Embryonic facial prominence (tissue), 1 donor: ENCODE measurements at regions not wholly inside any gene's neighbourhood (a gene's known extent, or its start where the extent isn't known, plus 50 kb on each side); places are given as distances from the start of the nearest gene placed in this dataset.

Experiments
- DNase-seq: peaks from one replicate; pipeline ENCODE4 v3.0.0-alpha.2; 2016; ENCODE audit errors: extremely low spot score

DNA sequence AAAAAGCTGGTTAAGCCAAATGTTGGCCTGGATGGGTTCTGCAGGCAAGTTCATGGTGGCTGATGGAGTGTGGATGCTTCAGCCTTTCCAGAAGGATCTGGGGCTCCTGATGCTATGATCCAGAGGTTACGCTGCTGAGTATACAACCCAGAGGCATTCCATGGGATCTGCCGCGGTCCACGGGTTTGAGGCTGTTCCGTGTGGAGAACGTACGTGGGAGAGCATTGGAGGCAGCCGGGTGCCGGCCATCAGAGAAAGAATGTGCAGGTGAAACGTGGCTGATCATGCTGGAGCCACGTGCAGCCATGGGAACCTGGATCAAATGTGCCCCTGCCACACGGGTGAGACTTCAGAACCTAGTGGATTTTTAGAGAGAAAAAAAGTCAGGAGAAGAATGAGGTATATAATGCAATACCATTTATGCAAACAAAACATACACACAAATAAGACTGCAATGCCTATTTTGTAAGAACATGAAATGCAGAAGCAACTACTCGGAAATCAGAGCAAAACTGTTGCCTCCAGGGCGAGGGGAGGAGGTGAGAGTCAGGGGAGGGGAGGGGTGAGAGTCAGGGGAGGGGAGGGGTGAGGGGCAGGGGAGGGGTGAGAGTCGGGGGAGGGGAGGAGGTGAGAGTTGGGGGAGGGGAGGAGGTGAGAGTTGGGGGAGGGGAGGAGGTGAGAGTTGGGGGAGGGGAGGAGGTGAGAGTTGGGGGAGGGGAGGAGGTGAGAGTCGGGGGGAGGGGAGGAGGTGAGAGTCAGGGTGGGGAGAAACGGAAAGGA, 116.5 kb upstream of the C1orf174 start:
- DNase-seq = no peak

DNA sequence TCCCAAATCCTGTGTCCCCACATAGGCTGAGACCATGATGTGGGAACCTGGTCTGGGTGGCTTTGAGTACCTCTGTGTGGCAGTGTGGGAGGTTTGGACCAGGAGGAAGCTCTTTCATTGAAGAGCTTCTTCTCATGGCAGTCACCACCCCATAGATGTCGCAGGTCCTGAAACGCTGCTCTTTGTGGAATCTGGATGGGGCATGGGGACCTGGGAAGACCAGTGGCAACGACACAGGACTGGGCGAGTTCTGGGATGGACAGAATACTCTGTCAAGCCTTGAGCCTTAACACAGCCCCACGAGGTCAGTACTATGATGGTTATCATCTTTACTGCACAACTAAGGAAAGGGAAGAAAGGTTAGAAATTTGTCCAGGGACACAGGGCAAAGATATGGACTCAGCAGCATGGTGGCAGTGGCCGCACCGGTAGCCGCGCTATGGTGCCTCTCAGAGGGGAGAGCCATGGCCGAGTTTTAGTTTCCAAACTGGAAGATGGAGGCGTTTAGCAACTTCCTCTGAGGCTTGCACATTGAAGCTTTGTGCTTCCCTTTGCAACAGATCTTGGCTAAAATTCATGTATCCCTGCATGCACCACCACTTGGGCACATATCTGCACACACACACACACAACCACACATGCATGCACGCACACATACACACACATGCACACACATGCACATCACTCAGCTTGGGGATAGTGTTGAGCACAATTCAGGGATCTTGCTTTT, 117.7 kb upstream of the C1orf174 start:
- DNase-seq = no peak

DNA sequence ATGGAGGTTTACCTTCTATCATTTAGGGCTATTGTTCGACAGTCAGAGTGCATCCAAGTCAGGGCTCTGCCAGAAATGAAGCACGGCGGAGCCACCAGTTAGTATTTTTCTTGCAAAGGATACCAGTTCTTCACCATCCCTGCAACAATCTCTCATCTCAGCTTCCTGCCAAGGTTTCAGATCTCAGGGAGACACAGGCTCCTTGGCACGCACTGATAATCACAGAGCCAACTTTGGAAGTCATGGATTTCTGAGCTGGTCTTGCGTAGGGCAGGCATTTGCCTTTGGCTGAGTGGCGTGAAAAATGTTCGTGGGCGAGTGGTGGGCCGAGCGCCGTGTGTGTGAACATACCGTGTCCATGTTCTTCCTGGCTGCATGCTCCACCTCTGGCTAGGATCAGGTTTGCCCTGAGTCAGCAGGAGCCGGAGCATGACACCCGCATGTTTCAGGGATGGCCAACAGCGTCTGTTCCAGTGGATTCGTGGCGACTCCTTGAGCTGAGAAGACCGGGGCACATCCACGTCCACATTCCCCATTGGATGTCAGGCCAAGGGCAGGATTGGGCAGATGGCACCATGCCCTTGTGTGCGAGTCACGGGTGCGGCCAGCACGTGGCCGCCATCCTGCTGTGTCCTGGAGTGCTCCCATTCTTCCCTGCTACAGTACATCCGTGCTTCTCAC, 118.5 kb upstream of the C1orf174 start:
- DNase-seq = no peak

DNA sequence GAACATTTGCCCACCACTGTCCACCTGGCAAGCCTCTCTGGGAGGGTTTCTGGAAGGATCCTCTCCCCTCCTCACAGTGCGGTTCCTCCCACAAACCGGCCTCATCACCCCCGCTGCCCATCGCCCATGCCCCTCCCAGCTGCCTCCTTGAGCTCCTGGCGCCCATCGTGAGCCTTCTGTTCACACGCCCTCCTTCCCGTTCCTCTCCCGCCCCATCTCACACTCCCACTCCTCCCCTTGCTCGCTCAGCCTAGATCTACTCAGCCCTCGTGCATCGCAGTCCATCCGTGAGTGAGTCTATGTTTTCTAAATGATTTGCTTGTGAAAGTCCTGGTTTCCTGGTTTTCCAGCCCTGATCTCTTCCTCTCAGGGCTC, 119.1 kb upstream of the C1orf174 start:
- no peak for DNase-seq

- no peak for DNase-seq
These were observed 119.7 kb upstream of the C1orf174 start for GRCh38 chr1:4019606-4020331.

DNA sequence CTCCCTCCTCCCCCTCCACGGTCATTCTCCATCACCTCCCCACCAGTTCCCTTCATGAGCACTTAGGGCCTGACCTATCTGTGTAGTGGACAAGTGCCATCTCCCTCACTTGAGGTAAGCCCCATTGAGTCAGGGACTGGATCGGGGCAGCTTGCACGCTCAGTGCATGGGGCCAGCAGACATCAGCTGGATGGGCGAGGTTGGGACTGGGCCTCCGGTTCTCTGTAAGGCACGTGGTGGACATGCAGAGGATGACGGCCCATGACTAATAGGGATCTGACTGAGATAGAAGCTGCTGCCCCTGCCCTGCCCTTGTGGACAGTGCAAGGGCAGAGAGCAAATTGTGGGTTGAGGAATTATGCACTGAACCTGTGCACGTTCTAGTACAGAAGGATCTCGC, 120.4 kb upstream of the C1orf174 start:
- DNase-seq = no peak

GRCh38 chr1:4021136-4021973, 121.3 kb upstream of the C1orf174 start:
- no peak for DNase-seq

DNA sequence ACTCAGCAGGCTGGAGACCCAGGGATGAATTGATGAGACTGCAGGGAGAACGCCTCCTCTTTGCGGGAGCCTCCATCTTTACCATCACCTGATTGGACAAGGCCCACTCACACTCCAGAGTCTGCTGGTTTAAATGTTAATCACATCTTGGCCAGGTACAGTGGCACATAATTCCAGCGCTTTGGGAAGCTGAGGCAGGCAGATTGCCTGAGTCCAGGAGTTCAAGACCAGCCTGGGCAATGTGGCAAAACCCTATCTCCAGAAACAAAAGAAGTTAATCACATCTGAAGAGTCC, 121.8 kb upstream of the C1orf174 start:
- no peak for DNase-seq

DNA sequence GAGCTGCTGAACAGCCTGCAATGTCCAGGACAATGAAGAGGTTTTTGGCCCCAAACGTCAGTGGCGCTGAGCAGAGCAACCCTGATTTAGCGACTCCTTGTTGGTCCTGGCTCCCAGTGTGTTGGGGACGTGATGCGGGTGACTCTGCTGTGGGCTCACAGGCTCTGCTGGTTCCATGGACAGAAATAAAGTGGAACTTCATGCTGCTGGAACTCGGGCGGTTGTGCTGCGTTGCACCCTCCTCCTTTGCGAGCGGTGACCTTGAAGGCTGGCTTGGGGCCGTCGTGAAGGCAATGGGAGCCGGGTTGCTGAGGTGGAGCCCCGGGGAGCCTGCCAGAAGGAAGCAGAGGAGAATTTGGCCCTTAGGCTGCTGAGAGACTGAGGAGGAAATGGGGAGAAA, 122.6 kb upstream of the C1orf174 start:
- no peak for DNase-seq

DNA sequence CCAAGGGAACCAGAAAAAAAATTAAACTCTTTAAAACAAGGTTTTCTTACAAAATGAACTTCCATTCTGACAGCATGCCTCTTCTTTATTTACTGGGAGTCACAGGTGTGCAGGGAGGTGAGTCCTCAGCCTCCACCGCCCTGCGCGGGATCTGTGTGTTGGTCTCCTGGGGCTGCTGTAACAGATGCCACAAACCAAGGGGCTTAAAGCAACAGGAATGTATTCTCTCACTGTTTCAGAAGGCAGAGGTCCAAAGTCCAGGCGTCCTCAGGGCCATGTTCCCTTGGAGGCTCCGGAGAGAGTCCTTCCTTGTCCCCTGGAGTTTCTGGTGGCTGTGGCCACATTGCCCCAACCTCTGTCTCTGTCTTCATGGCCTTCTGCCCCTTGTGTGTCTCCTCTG, 123.6 kb upstream of the C1orf174 start:
- no peak for DNase-seq

- DNase-seq = no peak
These were observed 124.7 kb upstream of the C1orf174 start for GRCh38 chr1:4024811-4025210.

DNA sequence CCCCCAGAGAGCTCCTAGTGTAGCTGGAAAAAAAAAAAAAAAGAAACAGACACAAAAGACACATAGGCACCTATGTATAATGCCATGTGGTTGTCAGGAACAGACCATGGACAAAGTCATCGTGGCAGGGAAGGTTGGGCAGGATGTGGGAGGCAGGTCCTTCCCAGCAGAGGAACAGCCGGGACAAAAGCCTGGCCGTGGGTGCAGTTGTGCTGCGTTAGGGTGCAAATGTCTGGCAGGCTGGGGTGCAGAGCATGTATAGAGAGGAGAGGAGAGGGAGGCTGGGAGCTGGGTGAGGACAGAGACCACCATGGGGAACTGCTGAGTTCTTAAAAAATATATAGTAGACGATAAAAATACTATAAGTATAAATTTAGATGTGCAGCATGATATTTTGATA, 125.7 kb upstream of the C1orf174 start:
- no peak for DNase-seq

- DNase-seq = no peak
These were observed 126.9 kb upstream of the C1orf174 start for GRCh38 chr1:4027008-4027407.

GRCh38 chr1:4027492-4028138, 127.5 kb upstream of the C1orf174 start:
- no peak for DNase-seq

- no peak for DNase-seq
These were observed 128.0 kb upstream of the C1orf174 start for GRCh38 chr1:4028139-4028501.

DNA sequence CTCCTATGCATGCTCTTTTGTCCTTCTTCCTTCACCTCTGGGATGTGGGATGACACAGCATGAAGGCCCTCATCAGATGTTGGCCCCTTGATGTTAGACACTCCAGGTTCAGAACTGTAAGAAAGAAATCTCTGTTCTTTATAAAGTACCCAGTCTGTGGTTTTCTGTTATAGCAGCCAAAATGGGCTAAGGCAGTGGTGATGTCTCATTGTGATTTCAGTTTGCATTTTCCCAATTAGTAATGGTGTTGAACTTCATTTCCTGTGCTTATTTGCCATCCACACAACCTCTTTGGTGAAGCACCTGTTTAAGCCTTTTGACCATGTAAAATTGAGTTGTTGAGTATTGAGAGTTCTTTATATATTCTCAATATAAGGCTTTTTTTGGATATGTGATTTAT, 129.3 kb upstream of the C1orf174 start:
- DNase-seq = no peak

- no peak for DNase-seq
These were observed 132.5 kb upstream of the C1orf174 start for GRCh38 chr1:4032571-4032970.

- DNase-seq = no peak
These were observed 133.1 kb upstream of the C1orf174 start for GRCh38 chr1:4033129-4033676.

DNA sequence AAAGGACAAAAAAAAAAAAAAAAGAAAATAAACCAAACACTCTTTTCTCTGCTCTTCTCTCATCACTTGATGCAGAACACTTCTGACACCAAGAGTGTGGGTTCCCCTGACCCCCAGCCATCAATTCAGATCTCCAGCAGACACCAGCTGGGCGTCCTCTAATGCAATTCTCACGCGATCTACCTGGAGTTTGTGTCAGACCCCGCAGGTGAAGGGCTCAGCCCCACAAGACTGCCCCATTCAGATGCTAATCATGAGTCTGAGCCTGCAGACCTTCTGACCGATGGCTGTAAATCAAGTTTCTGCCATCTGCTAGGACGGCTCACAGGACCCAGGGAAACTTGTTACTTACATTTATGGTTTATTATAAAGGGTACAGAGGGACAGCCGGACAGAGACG, 133.6 kb upstream of the C1orf174 start:
- no peak for DNase-seq

DNA sequence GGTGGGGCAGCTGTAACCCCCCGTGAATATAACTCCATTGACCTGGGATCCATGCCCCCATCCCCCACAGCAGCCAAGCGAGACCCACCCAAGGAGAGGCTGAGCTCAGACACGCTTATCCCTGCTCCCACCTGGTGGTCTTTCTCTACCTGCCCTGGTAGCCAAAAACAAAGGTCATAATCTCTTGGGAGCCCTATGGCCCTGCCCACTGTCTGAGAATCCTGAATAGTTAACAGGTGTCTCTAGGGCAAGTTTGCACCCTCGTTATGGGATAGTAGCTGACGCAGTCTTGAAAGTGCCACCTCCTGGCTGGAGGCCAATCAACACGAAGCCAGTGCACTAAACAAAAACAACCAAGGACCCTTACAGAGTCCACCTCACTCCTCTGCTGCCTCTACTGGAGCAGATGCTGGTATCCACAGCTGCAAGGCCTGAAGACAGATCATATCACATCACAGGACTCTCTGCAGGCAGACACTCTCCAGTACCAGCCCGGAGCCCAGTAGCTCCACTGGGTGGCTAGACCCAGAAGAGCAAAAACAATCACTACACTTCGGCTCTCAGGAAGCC, 134.3 kb upstream of the C1orf174 start:
- no peak for DNase-seq
